Uterus (tissue), 2 donors: ENCODE measurements at regions not wholly inside any gene's neighbourhood (a gene's known extent, or its start where the extent isn't known, plus 50 kb on each side); places are given as distances from the start of the nearest gene placed in this dataset.

Experiments
- CTCF ChIP-seq, 4 experiments: fragments of 200-600 bp in 2 of 4; fragments of 450-650 bp in 2 of 4; sonication (generic) in 2 of 4; IDR thresholded peaks; one replicate each; pipeline ENCODE4 v1.5.1; 2016 to 2019; ENCODE audit warnings: antibody characterized with exemption in 4 of 4, mild to moderate bottlenecking in 2 of 4, moderate library complexity in 1 of 4
- POLR2A ChIP-seq, 2 donors: fragments of 450-650 bp; IDR thresholded peaks; one replicate each; pipeline ENCODE4 v1.6.1; 2016; ENCODE audit warnings: antibody characterized with exemption in 2 of 2, mild to moderate bottlenecking in 1 of 2, moderate library complexity in 1 of 2

GRCh38 chr7:68400783-68401182, 1197.5 kb upstream of the AUTS2 start:
- no peak for TF ChIP-seq CTCF (IDR thresholded peaks at IDR 0.05)
- no peak for TF ChIP-seq POLR2A (IDR thresholded peaks at IDR 0.05)
